Transverse colon (tissue), 4 donors: ENCODE measurements at regions not wholly inside any gene's neighbourhood (a gene's known extent, or its start where the extent isn't known, plus 50 kb on each side); places are given as distances from the start of the nearest gene placed in this dataset.

Source experiments
- DNase-seq: peaks from one replicate; pipeline ENCODE4 v3.0.0-alpha.2; 2019
- H3K27ac ChIP-seq, 4 donors: fragments of 200-600 bp; sonication (generic); 2 replicates each; pipeline ENCODE4 v1.5.1; 2016 to 2018; ENCODE audit warnings: inconsistent platforms in 4 of 4
- H3K27me3 ChIP-seq: fragments of 200-600 bp; sonication (generic); 2 replicates; pipeline ENCODE4 v1.5.1; 2017; ENCODE audit warnings: inconsistent platforms
- H3K36me3 ChIP-seq, 4 donors: fragments of 200-600 bp; sonication (generic); 2 replicates each; pipeline ENCODE4 v1.5.1; 2017 to 2019; ENCODE audit warnings: inconsistent platforms in 4 of 4
- H3K4me1 ChIP-seq, 4 donors: fragments of 200-600 bp; sonication (generic); 2 replicates each; pipeline ENCODE4 v1.5.1; 2017 to 2020; ENCODE audit warnings: inconsistent platforms in 4 of 4
- H3K4me3 ChIP-seq, 4 donors: fragments of 200-600 bp; sonication (generic); 1 replicate in 1 of 4; 2 replicates in 3 of 4; pipeline versions ENCODE4 v1.5.1 to v1.6.1; 2017 to 2019; ENCODE audit warnings: inconsistent platforms in 4 of 4
- H3K9me3 ChIP-seq, 2 donors: fragments of 200-600 bp; sonication (generic); 2 replicates each; pipeline ENCODE4 v1.5.1; 2017 to 2019; ENCODE audit warnings: inconsistent platforms in 2 of 2
- EP300 ChIP-seq: sonication (generic); formaldehyde crosslinking; IDR thresholded peaks from one replicate; pipeline ENCODE4 v1.6.1; 2017; ENCODE audit warnings: antibody characterized with exemption, low read depth
- POLR2A ChIP-seq: fragments of 450-650 bp; IDR thresholded peaks from one replicate; pipeline ENCODE4 v1.6.1; 2016; ENCODE audit warnings: antibody characterized with exemption, mild to moderate bottlenecking, moderate library complexity
- POLR2AphosphoS5 ChIP-seq, 3 donors: sonication (generic); formaldehyde crosslinking; IDR thresholded peaks; one replicate each; pipeline ENCODE4 v1.6.1; 2016; ENCODE audit warnings: antibody characterized with exemption in 3 of 3
- WGBS, 2 donors: methylation state at CpG; one replicate each; pipeline ENCODE4 v1.1.5; 2018; ENCODE audit warnings: low coverage in 1 of 2; 5-methylcytosine and 5-hydroxymethylcytosine counted together
- in situ Hi-C, 4 donors: fragments of 200-750 bp; cut with MboI; loops; one replicate each; pipeline versions ENCODE4 v1.15.0 to v1.15.1; 2017; ENCODE audit warnings: low sequenced_read_pairs in 3 of 4, low pct_ligation_motif_present in 1 of 4, low pct_unique_long_range_greater_than_20kb in 1 of 4
- intact Hi-C: fragments of 100-400 bp; cut with DNase I; formaldehyde crosslinking; loops from one replicate; pipeline ENCODE4 v1.15.1; 2023; ENCODE audit warnings: low total_unique reads
- TF ChIP-seq, protein P1 (sequence below), 5 experiments: fragments of 200-600 bp in 3 of 5; fragments of 450-650 bp in 2 of 5; sonication (generic) in 3 of 5; IDR thresholded peaks; 1 replicate in 2 of 5; 2 replicates in 3 of 5; pipeline ENCODE4 v1.5.1; 2016 to 2017; ENCODE audit warnings: antibody characterized with exemption in 5 of 5, inconsistent platforms in 3 of 5, mild to moderate bottlenecking in 2 of 5, moderate library complexity in 1 of 5

GRCh38 chr10:62580396-62580795 lies 206.2 kb downstream of the ZNF365 start:
- intact Hi-C loops = no loop called here
- Histone ChIP-seq H3K9me3 (no peaks in the 10 kb centered on the region), H3K4me1 (peaks cover 0 to 5% (median 0%) of the 10 kb centered on the region in 4 donors), H3K27me3 (no peaks in the 10 kb centered on the region), H3K36me3 (no peaks in the 10 kb centered on the region), H3K4me3 (no peak overlapping the region), H3K27ac (no peak overlapping the region)
- in situ Hi-C loops = loop anchor here in 3 of 4 donors (25.0 kb wide), 2 partner anchors 507 to 1157 kb away; no protein-coding TSS in a partner anchor
- no peak for TF ChIP-seq POLR2AphosphoS5 (IDR thresholded peaks at IDR 0.05)
- TF ChIP-seq EP300 = no peak
- DNase-seq = no peak

DNA sequence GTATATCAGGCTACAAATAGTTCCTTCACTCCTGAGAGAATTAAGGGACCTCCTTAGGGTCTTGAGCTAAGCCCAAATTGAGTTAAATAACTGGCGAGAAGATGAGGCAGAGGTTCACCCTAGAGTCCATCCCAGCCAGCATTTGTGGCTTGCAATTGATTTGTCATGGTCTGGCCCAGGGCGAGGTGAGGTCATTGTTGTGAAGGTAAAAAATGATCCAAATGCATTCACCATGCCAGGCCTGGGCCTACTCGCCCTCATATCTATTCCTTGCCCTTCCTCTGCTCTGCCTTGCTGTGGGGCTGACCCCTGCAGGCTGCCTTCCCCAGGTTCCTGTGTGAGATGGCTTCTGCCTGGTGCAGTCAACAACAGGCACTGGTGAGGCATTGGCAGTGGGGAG lies 207.2 kb downstream of the ZNF365 start:
- WGBS, 2 donors = 67 to 86% methylated on average over 1 to 3 of the region's 3 CpGs
- peaks cover 0 to 5% (median 0%) of the 10 kb centered on the region in 4 donors for H3K4me1 ChIP-seq
- H3K36me3 ChIP-seq = no peaks in the 10 kb centered on the region
- no peaks in the 10 kb centered on the region for H3K9me3 ChIP-seq
- DNase-seq = no peak
- in situ Hi-C loops (loop anchor here in 3 of 4 donors (25.0 kb wide), 2 partner anchors 506 to 1156 kb away; no protein-coding TSS in a partner anchor), intact Hi-C loops (no loop called here)
- no peaks in the 10 kb centered on the region for H3K27me3 ChIP-seq
- TF ChIP-seq EP300 = no peak
- no peak for TF ChIP-seq POLR2AphosphoS5 (IDR thresholded peaks at IDR 0.05)
- TF ChIP-seq, protein P1, sequence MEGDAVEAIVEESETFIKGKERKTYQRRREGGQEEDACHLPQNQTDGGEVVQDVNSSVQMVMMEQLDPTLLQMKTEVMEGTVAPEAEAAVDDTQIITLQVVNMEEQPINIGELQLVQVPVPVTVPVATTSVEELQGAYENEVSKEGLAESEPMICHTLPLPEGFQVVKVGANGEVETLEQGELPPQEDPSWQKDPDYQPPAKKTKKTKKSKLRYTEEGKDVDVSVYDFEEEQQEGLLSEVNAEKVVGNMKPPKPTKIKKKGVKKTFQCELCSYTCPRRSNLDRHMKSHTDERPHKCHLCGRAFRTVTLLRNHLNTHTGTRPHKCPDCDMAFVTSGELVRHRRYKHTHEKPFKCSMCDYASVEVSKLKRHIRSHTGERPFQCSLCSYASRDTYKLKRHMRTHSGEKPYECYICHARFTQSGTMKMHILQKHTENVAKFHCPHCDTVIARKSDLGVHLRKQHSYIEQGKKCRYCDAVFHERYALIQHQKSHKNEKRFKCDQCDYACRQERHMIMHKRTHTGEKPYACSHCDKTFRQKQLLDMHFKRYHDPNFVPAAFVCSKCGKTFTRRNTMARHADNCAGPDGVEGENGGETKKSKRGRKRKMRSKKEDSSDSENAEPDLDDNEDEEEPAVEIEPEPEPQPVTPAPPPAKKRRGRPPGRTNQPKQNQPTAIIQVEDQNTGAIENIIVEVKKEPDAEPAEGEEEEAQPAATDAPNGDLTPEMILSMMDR (IDR thresholded peaks at IDR 0.05) = no peak
- no peak for TF ChIP-seq POLR2A
- H3K4me3 ChIP-seq = no peak overlapping the region
- no peak overlapping the region for H3K27ac ChIP-seq

DNA sequence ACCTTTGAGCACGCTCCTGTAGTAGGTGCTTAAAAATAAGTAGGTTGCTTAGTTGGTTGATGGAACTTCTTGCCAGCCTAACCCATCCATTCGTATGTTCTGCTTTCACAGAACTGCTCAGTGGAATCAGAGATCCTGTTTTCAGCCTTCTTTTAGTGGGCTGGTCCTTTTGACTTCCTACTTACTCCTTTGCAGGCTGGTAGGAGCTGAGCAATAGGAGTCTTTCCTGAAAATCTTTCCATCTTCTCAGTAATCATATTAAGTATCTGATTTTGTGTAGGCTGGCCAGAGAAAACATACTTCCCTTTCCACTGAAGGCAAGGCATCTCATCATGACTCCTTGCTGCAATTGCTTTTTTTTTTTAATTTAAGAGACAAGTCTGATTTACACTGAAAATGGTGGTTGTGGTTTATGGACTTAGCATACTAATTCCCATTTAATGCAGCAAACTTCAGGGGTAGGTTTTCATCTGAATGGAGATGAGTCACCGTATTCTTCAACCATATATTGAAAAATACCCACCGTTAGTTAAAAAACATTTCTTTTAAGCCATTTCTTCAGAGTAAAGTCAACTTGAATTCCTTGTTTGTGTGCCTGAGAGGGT lies 208.0 kb downstream of the ZNF365 start:
- in situ Hi-C loops = loop anchor here in 3 of 4 donors (25.0 kb wide), 2 partner anchors 505 to 1155 kb away; no protein-coding TSS in a partner anchor

GRCh38 chr10:62582804-62583208 lies 208.6 kb downstream of the ZNF365 start:
- Histone ChIP-seq H3K4me1 (peaks cover 0 to 5% (median 0%) of the 10 kb centered on the region in 4 donors), H3K9me3 (peaks cover 0 to 2% of the 10 kb centered on the region in 2 donors), H3K36me3 (no peaks in the 10 kb centered on the region), H3K27ac (peak overlapping the region; percentile 23 to 59 (median 34)), H3K27me3 (no peaks in the 10 kb centered on the region), H3K4me3 (no peak overlapping the region)
- in situ Hi-C loops (loop anchor here in 3 of 4 donors (25.0 kb wide), 2 partner anchors 504 to 1154 kb away; no protein-coding TSS in a partner anchor), intact Hi-C loops (no loop called here)
- TF ChIP-seq POLR2A = no peak
- TF ChIP-seq POLR2AphosphoS5 (IDR thresholded peaks at IDR 0.05) = peak in 2 of 3 donors; percentile 10 to 33
- TF ChIP-seq, protein P1 (IDR thresholded peaks at IDR 0.05) = no peak
- no peak for TF ChIP-seq EP300
- 59% methylated on average over 7 of the region's 7 CpGs; no CpG with 5 or more reads in 1 of the 2 donors for whole genome bisulfite sequencing, 2 donors
- peak; percentile 42 for DNase-seq

More for the DNA sequence above, 208.0 kb downstream of the ZNF365 start:
- H3K27ac ChIP-seq = peak overlapping the region; percentile 3 to 39 (median 24)
- peaks cover 0 to 5% (median 0%) of the 10 kb centered on the region in 4 donors for H3K4me1 ChIP-seq
- TF ChIP-seq, protein P1 (IDR thresholded peaks at IDR 0.05) = no peak
- no peak for TF ChIP-seq EP300
- no peak for TF ChIP-seq POLR2AphosphoS5 (IDR thresholded peaks at IDR 0.05)
- TF ChIP-seq POLR2A = no peak
- no peaks in the 10 kb centered on the region for H3K27me3 ChIP-seq
- no peaks in the 10 kb centered on the region for H3K36me3 ChIP-seq
- WGBS, 2 donors = 68 to 79% methylated on average over 4 of the region's 4 CpGs
- H3K9me3 ChIP-seq = no peaks in the 10 kb centered on the region
- intact Hi-C loops = no loop called here
- H3K4me3 ChIP-seq = no peak overlapping the region
- no peak for DNase-seq
